ENCODE measurements at regions not wholly inside any gene's neighbourhood (a gene's known extent, or its start where the extent isn't known, plus 50 kb on each side); places are given as distances from the start of the nearest gene placed in this dataset.

- H3K4me3 ChIP-seq (ENCODE audit: low read depth, low read length): no peak overlapping the region
- no peak for TF ChIP-seq CTCF (IDR thresholded peaks at IDR 0.05; ENCODE audit: low read depth, low read length, missing control alignments)
- no peak for DNase-seq (ENCODE audit: low read depth)
These were observed 406.8 kb downstream of the TMA16 start for GRCh38 chr4:163901319-163901718.

- TF ChIP-seq CTCF (IDR thresholded peaks at IDR 0.05; ENCODE audit: low read depth, low read length, missing control alignments): no peak
These were observed 407.9 kb downstream of the TMA16 start for GRCh38 chr4:163902417-163902816.

GRCh38 chr4:163911891-163912290, 417.4 kb downstream of the TMA16 start:
- H3K4me3 ChIP-seq (ENCODE audit: low read depth, low read length): no peak overlapping the region
- DNase-seq (ENCODE audit: low read depth): no peak
- TF ChIP-seq CTCF (IDR thresholded peaks at IDR 0.05; ENCODE audit: low read depth, low read length, missing control alignments): no peak

More at GRCh38 chr4:163902417-163902816, 407.9 kb downstream of the TMA16 start:
- H3K4me3 ChIP-seq (ENCODE audit: low read depth, low read length): no peak overlapping the region
- DNase-seq (ENCODE audit: low read depth): no peak

DNA sequence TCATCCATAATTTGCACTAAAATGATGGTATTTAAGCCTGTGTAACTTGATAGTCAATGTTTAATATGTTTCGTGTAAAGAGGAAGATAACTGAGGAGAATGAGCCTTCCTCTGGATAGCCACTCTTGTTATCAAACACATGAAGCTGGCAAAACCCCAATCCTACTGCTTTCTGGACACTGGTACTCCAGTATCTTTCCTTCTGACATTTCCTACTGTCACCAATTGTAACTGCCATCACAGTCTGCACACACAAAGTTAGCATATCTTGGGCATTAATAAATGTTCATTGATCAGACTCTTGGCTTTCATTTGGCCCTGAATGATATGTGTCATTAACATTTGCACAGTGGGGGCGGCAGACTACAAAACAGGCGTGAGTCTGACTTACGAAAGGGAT, 419.1 kb downstream of the TMA16 start:
- no peak for DNase-seq (ENCODE audit: low read depth)
- H3K4me3 ChIP-seq (ENCODE audit: low read depth, low read length): no peak overlapping the region
- TF ChIP-seq CTCF (IDR thresholded peaks at IDR 0.05; ENCODE audit: low read depth, low read length, missing control alignments): no peak

DNA sequence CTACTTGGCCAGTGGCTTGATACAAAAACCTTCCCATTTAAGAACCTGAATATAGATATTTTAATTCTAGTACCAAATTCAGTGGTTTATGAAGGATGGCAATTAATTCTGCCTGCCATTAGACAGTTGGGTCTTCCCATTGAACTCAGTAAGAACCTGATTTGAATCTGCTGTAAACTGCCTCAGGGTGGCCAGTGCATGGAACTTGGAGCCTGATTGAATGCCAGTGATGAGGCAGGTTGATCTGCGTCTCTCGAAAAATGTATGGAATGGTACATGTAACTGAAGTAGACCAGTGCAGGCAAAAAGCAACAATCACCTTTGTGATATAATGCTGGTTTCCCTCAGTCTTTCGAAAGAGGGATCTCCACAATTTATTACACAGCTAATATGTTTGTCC, 421.4 kb downstream of the TMA16 start:
- no peak for DNase-seq (ENCODE audit: low read depth)
- TF ChIP-seq CTCF (IDR thresholded peaks at IDR 0.05; ENCODE audit: low read depth, low read length, missing control alignments): no peak
- H3K4me3 ChIP-seq (ENCODE audit: low read depth, low read length): no peak overlapping the region

GRCh38 chr4:163920426-163920825, 425.9 kb downstream of the TMA16 start:
- TF ChIP-seq CTCF (IDR thresholded peaks at IDR 0.05; ENCODE audit: low read depth, low read length, missing control alignments): no peak
- DNase-seq (ENCODE audit: low read depth): no peak
- no peak overlapping the region for H3K4me3 ChIP-seq (ENCODE audit: low read depth, low read length)

DNA sequence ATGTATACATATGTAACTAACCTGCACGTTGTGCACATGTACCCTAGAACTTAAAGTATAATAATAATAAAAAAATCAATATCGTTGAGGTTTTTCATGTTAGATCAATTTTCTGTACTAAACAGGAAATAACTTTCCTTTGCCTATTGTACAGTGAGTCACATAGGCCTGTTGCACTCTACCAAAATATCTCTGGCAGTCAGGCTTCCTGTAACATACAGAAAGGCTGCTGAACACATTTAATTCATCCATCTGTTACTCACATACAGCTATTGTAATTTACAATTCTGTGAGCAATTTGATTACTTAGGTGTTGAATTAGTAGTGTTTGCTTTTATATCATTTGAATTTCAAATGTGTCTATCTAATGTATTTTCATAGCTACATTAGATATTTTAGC, 427.8 kb downstream of the TMA16 start:
- DNase-seq (ENCODE audit: low read depth): no peak
- no peak for TF ChIP-seq CTCF (IDR thresholded peaks at IDR 0.05; ENCODE audit: low read depth, low read length, missing control alignments)
- H3K4me3 ChIP-seq (ENCODE audit: low read depth, low read length): no peak overlapping the region
